A673 (cell line): ENCODE measurements at regions not wholly inside any gene's neighbourhood (a gene's known extent, or its start where the extent isn't known, plus 50 kb on each side); places are given as distances from the start of the nearest gene placed in this dataset.
"Not testable (repeated sequence)": the region's sequence is repeated elsewhere in the genome, so short reads cannot be mapped to it uniquely, and the experiment has no call there.

Experiments
- CTCF ChIP-seq: fragments of 300-800, 200-600 bp; sonication (generic); conservative IDR thresholded peaks from 2 replicates; pipeline ENCODE4 v1.5.1; 2017; ENCODE audit warnings: low read depth, mild to moderate bottlenecking, antibody characterized with exemption, low read length, moderate library complexity, mixed read lengths
- EZH2 ChIP-seq: fragments of 200-600 bp; sonication (generic); IDR thresholded peaks from 2 replicates; pipeline ENCODE4 v1.6.1; 2017; ENCODE audit warnings: borderline replicate concordance, low read depth, mild to moderate bottlenecking, mixed read lengths, antibody characterized with exemption, low read length; ENCODE audit not compliant: poor library complexity, severe bottlenecking

DNA sequence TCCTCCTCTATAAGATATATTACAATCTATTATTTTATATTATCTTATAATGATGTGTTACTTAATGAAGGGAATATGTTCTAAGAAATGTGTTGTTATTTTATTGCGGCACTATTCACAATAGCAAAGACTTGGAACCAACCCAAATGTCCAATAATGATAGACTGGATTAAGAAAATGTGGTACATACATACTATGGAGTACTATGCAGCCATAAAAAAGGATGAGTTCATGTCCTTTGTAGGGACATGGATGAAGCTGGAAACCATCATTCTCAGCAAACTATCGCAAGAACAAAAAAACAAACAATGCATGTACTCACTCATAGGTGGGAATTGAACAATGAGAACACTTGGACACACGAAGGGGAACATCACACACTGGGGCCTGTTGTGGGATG lies 281.9 kb upstream of the PABPC4L start:
- not testable (repeated sequence) for TF ChIP-seq EZH2, CTCF
